ENCODE measurements at regions not wholly inside any gene's neighbourhood (a gene's known extent, or its start where the extent isn't known, plus 50 kb on each side); places are given as distances from the start of the nearest gene placed in this dataset.

GRCh38 chr10:126798649-126799048, 106.6 kb upstream of the DOCK1 start:
- no peak for DNase-seq
- no peaks in the 10 kb centered on the region for H3K27me3 ChIP-seq (replicated peaks; ENCODE audit: control insufficient read depth, insufficient read depth, low read length)
- no peaks in the 10 kb centered on the region for H3K36me3 Mint-ChIP-seq (ENCODE audit: insufficient read depth, unreplicated experiment)
- intact Hi-C loops (cut with micrococcal nuclease; ENCODE audit: unreplicated experiment), result no loop called here
- no peak overlapping the region for H3K4me3 ChIP-seq (ENCODE audit: low read depth, low read length)
- 0 out of 2 replicates have a peak, but pooled peaks cover 5% of the 10 kb centered on the region for H3K9me3 ChIP-seq
- H3K27me3 Mint-ChIP-seq (ENCODE audit: insufficient read depth, unreplicated experiment), result no peaks in the 10 kb centered on the region
- CTCF ChIA-PET, result no interaction called here
- BruUV-seq (replicated peaks), result no TSS peak
- no peak overlapping the region for H3K4me3 Mint-ChIP-seq (ENCODE audit: unreplicated experiment)
- peaks cover 28% of the 10 kb centered on the region for H3K9me3 Mint-ChIP-seq (ENCODE audit: unreplicated experiment)
- H3K36me3 ChIP-seq (ENCODE audit: control insufficient read depth, insufficient read depth, low read length), result no peaks in the 10 kb centered on the region
- no peaks in the 10 kb centered on the region for H3K4me1 ChIP-seq
- POLR2A ChIA-PET, result no interaction called here
- H3K4me1 Mint-ChIP-seq (ENCODE audit: low read depth, unreplicated experiment), result no peaks in the 10 kb centered on the region
- no peak overlapping the region for H3K27ac Mint-ChIP-seq (ENCODE audit: unreplicated experiment)
- TF ChIP-seq, protein P1, sequence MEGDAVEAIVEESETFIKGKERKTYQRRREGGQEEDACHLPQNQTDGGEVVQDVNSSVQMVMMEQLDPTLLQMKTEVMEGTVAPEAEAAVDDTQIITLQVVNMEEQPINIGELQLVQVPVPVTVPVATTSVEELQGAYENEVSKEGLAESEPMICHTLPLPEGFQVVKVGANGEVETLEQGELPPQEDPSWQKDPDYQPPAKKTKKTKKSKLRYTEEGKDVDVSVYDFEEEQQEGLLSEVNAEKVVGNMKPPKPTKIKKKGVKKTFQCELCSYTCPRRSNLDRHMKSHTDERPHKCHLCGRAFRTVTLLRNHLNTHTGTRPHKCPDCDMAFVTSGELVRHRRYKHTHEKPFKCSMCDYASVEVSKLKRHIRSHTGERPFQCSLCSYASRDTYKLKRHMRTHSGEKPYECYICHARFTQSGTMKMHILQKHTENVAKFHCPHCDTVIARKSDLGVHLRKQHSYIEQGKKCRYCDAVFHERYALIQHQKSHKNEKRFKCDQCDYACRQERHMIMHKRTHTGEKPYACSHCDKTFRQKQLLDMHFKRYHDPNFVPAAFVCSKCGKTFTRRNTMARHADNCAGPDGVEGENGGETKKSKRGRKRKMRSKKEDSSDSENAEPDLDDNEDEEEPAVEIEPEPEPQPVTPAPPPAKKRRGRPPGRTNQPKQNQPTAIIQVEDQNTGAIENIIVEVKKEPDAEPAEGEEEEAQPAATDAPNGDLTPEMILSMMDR (IDR thresholded peaks at IDR 0.05; ENCODE audit: insufficient read depth in 1 of 2, low read depth in 1 of 2, low read length in 1 of 2, severe bottlenecking in 1 of 2, unreplicated experiment in 1 of 2), result no peak

- intact Hi-C loops (cut with micrococcal nuclease; ENCODE audit: unreplicated experiment), result no loop called here
- TF ChIP-seq, protein P1 (IDR thresholded peaks at IDR 0.05; ENCODE audit: insufficient read depth in 1 of 2, low read depth in 1 of 2, low read length in 1 of 2, severe bottlenecking in 1 of 2, unreplicated experiment in 1 of 2), result no peak
- Histone ChIP-seq H3K4me3 (ENCODE audit: low read depth, low read length) (no peak overlapping the region), H3K9me3 (0 out of 2 replicates have a peak, but pooled peaks cover 3% of the 10 kb centered on the region), H3K4me1 (peaks cover 16% of the 10 kb centered on the region; the same call in 1 of the 2 replicates), H3K36me3 (ENCODE audit: control insufficient read depth, insufficient read depth, low read length) (no peaks in the 10 kb centered on the region), H3K27me3 (replicated peaks; ENCODE audit: control insufficient read depth, insufficient read depth, low read length) (no peaks in the 10 kb centered on the region)
- ChIA-PET POLR2A (no interaction called here), CTCF (no interaction called here)
- H3K27ac Mint-ChIP-seq (ENCODE audit: unreplicated experiment), result no peak overlapping the region
- BruUV-seq (replicated peaks), result no TSS peak
- H3K9me3 Mint-ChIP-seq (ENCODE audit: unreplicated experiment), result no peaks in the 10 kb centered on the region
- no peak overlapping the region for H3K4me3 Mint-ChIP-seq (ENCODE audit: unreplicated experiment)
- peaks cover 6% of the 10 kb centered on the region for H3K4me1 Mint-ChIP-seq (ENCODE audit: low read depth, unreplicated experiment)
- no peaks in the 10 kb centered on the region for H3K27me3 Mint-ChIP-seq (ENCODE audit: insufficient read depth, unreplicated experiment)
- no peak for DNase-seq
- H3K36me3 Mint-ChIP-seq (ENCODE audit: insufficient read depth, unreplicated experiment), result no peaks in the 10 kb centered on the region
These were observed 101.8 kb upstream of the DOCK1 start for GRCh38 chr10:126803394-126803793.

- ChIA-PET CTCF (no interaction called here), POLR2A (no interaction called here)
- Histone ChIP-seq H3K27me3 (replicated peaks; ENCODE audit: control insufficient read depth, insufficient read depth, low read length) (no peaks in the 10 kb centered on the region), H3K36me3 (ENCODE audit: control insufficient read depth, insufficient read depth, low read length) (no peaks in the 10 kb centered on the region), H3K4me3 (ENCODE audit: low read depth, low read length) (no peak overlapping the region), H3K9me3 (0 out of 2 replicates have a peak, but pooled peaks cover 3% of the 10 kb centered on the region), H3K4me1 (peaks cover 16% of the 10 kb centered on the region; the same call in 1 of the 2 replicates)
- Mint-ChIP-seq H3K4me1 (ENCODE audit: low read depth, unreplicated experiment) (peaks cover 6% of the 10 kb centered on the region), H3K9me3 (ENCODE audit: unreplicated experiment) (no peaks in the 10 kb centered on the region), H3K36me3 (ENCODE audit: insufficient read depth, unreplicated experiment) (no peaks in the 10 kb centered on the region), H3K27ac (ENCODE audit: unreplicated experiment) (no peak overlapping the region), H3K27me3 (ENCODE audit: insufficient read depth, unreplicated experiment) (no peaks in the 10 kb centered on the region), H3K4me3 (ENCODE audit: unreplicated experiment) (no peak overlapping the region)
- TF ChIP-seq, protein P1 (IDR thresholded peaks at IDR 0.05; ENCODE audit: insufficient read depth in 1 of 2, low read depth in 1 of 2, low read length in 1 of 2, severe bottlenecking in 1 of 2, unreplicated experiment in 1 of 2), result no peak
- BruUV-seq (replicated peaks), result no TSS peak
- DNase-seq, result peak; percentile 36 to 70
- intact Hi-C loops (cut with micrococcal nuclease; ENCODE audit: unreplicated experiment), result no loop called here
These were observed 100.8 kb upstream of the DOCK1 start for GRCh38 chr10:126804396-126804795.

Measured in Caco-2 (cell line).